HG03039 (cell line): ENCODE measurements at regions not wholly inside any gene's neighbourhood (a gene's known extent, or its start where the extent isn't known, plus 50 kb on each side); places are given as distances from the start of the nearest gene placed in this dataset.

Experiments used
- ATAC-seq: cut with Tn5 transposase; IDR thresholded peaks from one replicate; pipeline ENCODE4 v1.9.1; 2021; ENCODE audit warnings: mild to moderate bottlenecking, moderate library complexity; ENCODE audit not compliant: unreplicated experiment

DNA sequence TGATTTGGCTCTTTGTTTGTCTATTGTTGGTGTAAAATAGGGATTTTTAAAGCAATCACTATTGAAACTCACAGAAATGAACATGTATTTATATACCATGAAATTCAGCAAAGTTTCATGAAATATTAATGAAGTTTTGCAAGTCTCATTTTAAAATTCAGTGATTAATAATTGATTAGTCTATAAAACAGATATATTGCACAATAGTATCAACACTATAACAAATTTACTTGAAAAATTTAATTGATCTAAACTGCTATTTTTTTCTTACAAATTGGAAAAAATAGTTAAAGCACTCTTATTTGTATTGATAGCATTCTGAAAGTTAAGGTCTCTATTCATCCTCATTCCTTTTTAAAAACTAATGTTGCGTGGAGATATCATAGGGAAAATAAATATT is 121.0 kb upstream of the PCDH9 start:
- ATAC-seq = no peak

DNA sequence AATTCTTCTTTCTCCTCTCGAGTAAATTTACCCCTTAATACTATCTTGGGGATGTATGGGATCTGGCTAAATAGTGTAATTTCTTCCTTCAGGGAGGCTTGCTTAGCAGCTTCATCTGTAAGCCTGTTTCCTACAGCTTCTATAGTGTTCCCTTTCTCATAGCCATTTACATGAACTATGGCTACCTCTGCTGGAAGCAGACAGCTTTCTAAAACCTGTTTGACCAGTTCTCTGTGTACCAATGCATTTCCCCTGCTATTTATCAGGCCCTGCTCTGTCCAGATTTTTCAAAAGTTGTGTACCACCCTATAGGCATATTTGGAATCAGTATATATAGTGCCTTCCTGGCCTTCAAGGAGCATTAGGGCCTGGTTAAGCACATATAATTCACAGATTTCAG is 113.6 kb upstream of the PCDH9 start:
- ATAC-seq = no peak

DNA sequence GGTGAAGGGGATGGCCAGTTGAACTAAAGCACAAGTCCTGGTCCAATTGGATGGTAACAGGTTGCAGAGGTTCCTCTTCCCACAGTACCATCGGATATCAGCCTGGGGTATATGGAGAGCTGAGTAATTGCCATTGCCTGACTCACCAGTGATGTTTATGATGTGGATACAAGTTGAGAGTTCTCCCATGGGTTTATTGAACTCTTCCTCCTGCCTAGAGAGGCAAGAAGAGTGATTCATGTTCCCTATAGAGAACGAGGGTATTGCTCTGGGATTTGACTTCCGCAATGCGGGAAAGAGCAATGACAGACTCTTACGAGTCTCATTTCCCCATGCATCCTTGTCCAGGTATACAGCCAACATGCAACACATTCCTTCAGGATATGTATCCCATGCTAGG is 111.3 kb upstream of the PCDH9 start:
- no peak for ATAC-seq

DNA sequence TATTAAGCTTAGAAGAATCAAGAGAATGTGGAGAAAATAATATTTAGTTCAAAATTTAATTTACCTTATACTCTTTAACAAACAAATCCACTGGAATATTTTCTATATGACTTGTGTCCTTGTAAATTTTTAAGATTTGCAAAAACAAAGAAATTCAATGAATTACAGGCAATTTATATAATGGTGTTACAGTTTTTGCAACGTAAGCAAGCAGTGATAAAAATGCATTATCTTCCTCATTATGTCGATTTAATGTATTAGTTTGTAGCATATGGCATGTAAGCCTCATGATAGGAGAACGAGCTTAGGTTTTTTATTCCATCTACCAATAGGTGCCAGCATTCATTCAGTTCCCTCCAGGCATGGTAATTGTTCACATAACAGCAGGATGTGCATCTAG is 100.0 kb upstream of the PCDH9 start:
- no peak for ATAC-seq

DNA sequence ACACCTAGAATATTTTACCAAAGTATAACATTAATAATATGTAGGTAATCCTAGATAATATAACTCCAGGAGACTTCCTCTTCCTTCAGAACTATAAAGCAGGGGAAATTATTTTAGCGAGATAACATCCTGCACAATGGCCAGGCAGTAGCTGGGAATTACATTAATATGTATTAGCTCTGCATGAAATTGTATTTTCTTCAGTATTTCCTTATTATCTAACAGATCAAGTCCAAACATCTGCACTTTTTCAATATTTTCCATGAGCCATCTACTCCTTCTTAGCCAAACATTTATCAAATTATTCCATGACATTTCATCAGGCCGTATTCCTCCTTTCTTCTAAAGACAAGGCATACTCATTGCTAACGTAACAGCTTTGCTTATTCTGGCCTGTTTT is 98.8 kb upstream of the PCDH9 start:
- no peak for ATAC-seq

DNA sequence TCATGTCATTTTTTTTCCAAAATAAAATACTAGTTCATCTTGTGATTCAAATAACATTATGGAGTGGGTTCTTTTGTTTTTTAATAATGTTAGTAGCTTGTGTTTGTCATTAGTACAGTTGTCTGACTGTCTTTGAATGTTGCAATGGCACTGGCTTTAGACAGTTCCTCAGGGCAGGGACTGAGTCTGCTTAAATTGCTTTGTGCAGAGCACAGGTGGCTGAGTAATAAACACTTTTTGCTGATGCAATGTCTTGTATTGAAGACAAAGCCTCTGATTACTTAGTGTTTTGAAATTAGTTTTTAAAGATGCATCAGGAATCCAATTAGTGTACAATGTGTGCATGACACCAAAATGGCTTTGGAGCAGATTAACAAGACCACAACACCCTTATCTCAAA is 88.7 kb upstream of the PCDH9 start:
- no peak for ATAC-seq

DNA sequence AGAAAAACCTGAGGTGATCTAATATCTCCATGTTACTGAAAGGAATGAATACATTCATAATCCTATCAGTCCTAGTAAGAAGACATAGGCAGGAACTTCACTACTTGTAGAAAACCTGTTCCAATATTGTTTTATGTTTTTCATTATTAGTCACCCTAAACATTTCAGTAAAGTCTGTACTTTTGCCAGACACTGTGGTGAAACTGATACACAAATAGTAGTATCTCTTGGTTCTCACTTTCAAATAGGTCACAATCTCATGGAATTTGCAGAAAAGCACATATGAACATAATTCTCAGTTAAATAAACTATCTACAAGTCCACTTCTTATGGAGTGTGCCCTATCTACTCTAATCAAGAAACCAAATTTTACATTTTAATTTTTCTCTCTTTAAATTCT is 88.3 kb upstream of the PCDH9 start:
- no peak for ATAC-seq

DNA sequence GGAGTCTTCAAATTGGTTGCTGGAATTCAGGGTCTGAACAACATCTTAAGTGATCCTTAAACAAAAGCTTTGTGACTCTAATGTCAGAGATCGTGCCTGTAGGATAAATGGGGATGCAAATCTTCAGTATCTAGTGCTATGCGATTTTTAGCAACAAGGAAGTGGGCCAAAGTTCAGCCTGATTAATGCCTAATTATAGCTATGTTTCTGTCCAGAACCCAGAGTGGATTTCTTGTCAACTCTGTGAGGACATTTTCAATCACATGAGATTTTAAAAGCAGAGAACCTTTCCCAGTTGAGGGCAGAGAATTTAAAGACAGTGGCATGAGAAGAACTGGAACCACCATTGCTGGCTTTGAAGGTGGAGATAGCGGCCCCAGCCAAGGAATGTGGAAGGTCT is 84.3 kb upstream of the PCDH9 start:
- ATAC-seq = no peak

DNA sequence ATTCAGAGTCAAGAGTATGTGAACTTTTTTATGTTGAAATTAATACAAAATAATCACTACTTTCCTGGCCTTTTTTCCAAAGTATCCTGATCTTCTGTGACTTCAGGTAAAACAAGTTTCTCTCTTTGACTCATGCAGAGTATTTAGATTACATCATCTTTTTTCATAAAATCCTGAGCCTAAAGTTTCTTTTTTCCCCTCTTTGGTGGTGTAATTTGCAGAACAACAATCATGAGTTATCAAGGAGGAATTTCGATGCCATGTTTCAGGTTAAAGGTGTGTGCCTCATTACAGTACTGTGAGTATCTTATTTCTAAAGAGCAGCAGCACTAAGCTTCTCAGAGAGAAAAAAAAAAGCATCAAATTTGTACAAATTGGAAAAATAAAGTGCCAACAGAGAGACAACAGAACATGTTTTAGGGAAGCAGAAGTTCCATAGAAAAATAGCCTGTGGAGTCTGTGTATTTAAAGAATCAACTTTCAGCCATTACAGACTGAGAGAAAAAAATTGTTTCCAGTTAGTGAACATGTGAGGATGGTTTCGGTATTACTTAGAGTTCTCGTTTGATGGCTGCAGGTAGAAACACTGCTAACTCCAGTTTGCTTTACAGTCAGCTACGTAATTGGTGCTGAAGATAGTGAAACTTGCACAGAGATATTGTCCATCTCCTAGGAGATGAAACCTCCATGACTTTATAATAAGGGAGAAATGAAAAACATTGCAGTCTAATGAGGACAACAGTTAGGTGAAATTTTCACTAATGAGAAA is 78.1 kb upstream of the PCDH9 start:
- ATAC-seq = no peak

DNA sequence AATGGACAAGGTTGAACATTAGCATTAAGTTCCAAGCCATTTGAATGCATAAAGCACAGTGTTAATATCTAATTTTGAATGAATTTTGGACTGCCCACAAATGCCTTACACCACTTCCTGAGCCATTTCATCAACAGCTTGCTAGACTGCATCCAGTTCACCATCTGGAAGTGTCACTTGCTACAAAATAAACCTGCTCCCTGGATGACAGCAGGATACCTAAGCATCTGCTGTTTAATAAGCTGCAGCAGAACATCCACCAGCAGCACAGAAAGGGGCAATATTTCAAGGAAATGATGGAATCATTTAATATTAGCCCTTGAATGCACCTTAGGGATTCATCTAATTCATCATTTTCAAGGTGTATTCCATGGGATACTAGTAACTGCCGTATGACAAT is 76.6 kb upstream of the PCDH9 start:
- ATAC-seq = no peak

DNA sequence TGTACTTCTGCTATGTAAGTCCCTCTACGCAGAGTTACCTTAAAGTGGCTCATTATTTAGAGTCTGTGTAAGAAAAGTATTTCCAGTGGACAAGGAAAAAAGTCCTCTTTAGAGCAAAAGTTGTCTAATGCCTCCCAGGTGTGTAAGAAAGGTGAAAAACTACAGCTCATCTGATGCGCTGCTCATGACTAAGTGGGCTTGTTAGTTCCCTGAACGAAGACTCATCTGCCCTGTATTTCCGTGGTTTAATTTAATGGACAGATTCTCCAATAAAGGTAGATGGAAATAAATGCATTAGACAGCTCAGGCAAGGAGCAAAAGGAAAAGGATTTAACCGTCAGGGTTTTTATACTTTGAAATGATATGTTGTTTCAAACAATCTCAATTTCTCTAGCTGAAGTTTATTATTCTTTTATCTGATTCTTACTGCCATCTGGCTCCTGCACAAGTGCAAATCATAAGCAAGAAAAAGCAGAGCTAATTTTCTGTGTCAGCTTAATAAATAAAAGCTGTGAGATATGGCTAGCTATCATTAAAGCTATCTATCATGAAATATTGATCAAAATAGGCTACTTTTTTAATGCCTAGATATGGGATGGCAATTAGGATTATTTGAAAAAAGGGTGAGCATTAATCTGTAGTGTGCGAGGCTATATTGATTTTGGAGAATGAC is 73.7 kb upstream of the PCDH9 start:
- no peak for ATAC-seq

DNA sequence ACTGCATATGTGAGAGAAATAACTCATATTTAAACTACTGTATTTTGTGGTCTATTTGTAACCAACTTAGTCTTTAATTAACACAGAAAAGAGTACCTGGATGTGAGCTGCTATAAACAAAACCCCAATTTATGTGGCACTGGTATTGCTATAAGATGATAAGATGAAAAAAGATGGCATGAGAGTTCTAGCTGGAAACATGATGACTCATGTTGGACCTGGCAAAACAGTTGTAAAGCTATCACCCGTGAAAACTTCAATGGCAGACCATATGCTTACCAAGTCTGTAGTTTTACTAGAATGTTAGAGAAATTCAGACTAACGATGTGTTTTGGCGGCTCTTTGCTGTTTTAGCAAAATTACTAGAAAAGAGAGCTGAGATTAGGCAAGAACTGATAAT is 69.6 kb upstream of the PCDH9 start:
- no peak for ATAC-seq

DNA sequence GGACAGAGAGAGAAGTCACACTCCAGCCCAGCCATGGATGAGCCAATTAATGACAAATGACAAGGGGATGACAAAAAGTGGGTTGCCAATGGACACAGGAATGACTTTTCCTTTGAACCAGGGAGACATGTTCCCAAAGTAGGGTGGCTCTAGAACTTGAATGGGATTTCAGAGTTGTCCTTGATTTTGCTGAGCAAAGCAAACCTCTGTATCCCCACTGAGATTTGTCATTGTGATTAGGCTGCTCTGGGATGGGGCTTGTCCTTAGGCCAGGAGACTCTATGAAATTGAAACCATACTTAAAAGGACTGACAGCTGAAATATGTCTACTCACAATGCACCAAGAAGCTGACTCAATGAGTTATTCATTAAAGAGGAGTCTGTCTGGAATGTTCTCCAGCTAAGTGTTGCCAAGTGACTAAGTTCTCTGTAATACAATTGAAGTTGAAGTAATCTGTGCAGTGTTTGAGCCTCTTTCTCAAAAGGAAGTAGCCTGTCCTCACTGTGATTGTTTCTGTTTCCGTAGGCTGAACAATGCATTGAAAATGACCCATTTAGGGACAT is 69.0 kb upstream of the PCDH9 start:
- ATAC-seq = no peak

DNA sequence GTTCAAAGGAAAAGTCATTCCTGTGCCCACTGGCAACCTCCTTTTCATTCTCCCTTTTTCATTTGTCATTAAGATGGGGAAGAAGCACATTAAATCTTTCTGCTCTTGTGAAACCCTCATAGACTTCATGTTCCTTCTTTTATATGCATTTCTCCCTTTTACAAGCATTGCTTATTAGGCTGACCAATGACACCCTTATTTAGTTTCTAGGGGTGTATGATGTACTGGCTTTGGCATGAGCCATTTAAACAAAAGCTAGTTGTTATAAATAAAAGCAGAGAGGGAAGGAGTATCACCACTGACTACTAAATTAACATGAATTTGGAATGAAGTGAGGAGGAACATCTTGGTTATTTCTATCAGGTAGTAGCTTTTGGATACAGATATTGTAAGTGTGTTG is 68.2 kb upstream of the PCDH9 start:
- ATAC-seq = no peak

DNA sequence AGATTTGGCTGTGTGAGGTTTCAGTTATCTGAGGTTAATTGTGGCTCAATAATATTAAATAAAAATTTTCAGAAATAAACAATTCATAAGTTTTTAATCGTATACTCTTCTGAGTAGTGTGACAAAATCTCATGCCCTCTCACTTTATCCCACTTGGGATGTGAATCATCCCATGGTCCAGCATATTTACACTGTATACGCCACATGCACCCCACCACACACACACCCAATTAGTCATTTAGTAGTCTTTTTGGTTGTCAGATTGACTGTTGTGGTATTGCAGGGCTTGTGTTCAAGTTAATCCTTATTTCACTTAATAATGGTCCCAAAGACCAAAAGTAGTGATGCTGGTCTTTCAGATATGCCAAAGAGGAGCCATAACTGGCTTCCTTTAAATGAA is 66.4 kb upstream of the PCDH9 start:
- no peak for ATAC-seq

DNA sequence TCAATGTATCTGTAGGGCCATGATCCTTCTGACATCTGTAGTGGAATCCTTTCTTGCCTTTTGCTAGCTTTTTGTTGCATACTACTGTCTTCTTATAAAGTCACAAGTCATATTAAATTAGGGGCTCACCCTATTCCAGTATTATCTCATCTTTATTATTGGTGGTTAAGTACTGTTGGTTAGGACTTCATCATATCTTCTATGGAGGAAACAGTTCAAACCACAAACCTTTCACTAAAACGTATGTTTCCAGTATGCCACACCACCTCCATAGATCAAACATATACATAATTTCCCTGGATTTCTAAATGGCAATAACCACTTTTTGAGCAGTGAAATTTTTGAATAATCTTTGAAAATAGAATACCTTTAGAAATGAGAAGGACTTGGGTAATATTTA is 62.8 kb upstream of the PCDH9 start:
- ATAC-seq = no peak

DNA sequence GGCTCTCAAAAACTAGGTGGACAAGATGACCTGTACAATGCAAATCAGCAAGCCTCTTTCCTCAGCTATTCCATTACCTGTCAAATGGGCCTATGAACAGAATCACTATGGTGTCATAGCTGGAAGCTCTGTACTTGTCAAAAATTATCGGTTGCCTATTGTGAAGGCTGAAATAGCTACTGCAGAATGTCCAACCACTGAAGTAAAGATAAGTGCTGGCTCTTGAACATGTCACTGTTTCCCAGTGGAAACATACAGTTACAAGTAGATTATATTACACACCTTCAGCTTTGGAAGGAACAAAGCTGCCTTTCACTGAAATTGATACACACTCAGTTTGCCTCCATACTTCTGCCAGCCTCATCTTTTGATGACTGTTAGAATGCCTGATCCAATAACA is 55.5 kb upstream of the PCDH9 start:
- no peak for ATAC-seq

DNA sequence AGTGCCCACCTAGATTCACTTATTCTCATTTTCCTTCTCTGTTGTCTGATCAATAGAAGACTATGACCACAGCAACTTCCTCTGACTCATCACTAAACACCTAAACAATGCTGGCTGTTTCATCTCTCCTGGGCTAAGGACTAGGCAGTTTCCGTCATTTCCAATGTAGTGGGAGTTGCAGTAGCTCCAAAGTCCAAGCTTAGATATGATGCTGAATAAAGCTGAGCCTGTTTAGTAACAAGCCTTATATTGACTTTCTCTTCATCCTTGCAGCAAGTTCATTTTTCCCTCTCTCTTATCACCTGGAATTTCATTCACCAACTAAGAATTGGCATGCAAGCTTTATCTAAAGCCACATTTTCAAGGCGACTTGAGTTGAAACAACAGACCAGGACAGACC is 53.5 kb upstream of the PCDH9 start:
- ATAC-seq = no peak

DNA sequence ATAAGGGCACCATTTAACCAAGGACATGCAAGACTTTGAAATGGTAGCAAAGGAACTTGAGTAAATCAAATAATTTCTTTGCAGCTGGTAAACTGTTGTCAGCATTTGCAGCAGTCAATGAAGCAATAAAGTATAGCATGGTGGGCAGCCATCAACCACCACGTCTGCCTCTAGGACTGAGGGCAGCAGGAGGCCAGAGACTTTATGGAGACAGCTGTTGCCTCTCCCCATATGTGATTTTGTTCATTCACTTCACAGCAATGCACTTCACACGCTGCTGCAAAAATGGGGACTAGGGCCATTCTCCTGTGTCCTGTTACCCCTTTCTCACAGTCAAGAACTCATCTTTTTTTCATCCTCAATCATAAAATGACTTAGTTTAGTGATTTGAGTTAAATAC is 51.3 kb upstream of the PCDH9 start:
- ATAC-seq = no peak
